Activated CD4-positive, alpha-beta T cell treated with anti-CD3 and anti-CD28 coated beads, Interleukin-2, Interleukin-4, amounts not matched to agents 100 ng/mL and 50 ng/mL, durations not matched to agents 16 hours and 8 hours (primary cell): ENCODE measurements at regions not wholly inside any gene's neighbourhood (a gene's known extent, or its start where the extent isn't known, plus 50 kb on each side); places are given as distances from the start of the nearest gene placed in this dataset.
"Not testable (repeated sequence)": the region's sequence is repeated elsewhere in the genome, so short reads cannot be mapped to it uniquely, and the experiment has no call there.

Experiments
- DNase-seq: peaks from one replicate; pipeline ENCODE4 v3.0.0-alpha.2; 2020; ENCODE audit warnings: low spot score

GRCh38 chr1:104946558-104947210, 1197.0 kb downstream of the AMY1C start:
- DNase-seq: no peak

- DNase-seq: no peak
Observed at GRCh38 chr1:104953555-104953954, 1203.9 kb downstream of the AMY1C start.

GRCh38 chr1:104973516-104973915, 1223.8 kb downstream of the AMY1C start:
- DNase-seq: no peak

- no peak for DNase-seq
Observed at GRCh38 chr1:104979651-104980050, 1230.0 kb downstream of the AMY1C start.

GRCh38 chr1:104987210-104987609, 1237.5 kb downstream of the AMY1C start:
- no peak for DNase-seq

GRCh38 chr1:104989012-104989411, 1239.3 kb downstream of the AMY1C start:
- no peak for DNase-seq

- no peak for DNase-seq
Observed at GRCh38 chr1:104991702-104992101, 1242.0 kb downstream of the AMY1C start.

GRCh38 chr1:105000793-105001192, 1251.1 kb downstream of the AMY1C start:
- DNase-seq: no peak

- no peak for DNase-seq
Observed at GRCh38 chr1:105004515-105004914, 1254.8 kb downstream of the AMY1C start.

GRCh38 chr1:105005594-105006195, 1256.0 kb downstream of the AMY1C start:
- no peak for DNase-seq

- DNase-seq: no peak
Observed at GRCh38 chr1:105017587-105017986, 1267.9 kb downstream of the AMY1C start.

- no peak for DNase-seq
Observed at GRCh38 chr1:105023719-105024118, 1274.0 kb downstream of the AMY1C start.

- no peak for DNase-seq
Observed at GRCh38 chr1:105027838-105028471, 1278.3 kb downstream of the AMY1C start.

- DNase-seq: no peak
Observed at GRCh38 chr1:105072446-105072845, 1322.7 kb downstream of the AMY1C start.

GRCh38 chr1:105072850-105073249, 1323.2 kb downstream of the AMY1C start:
- DNase-seq: no peak

- DNase-seq: no peak
Observed at GRCh38 chr1:105073660-105074059, 1324.0 kb downstream of the AMY1C start.

GRCh38 chr1:105083611-105084010, 1333.9 kb downstream of the AMY1C start:
- no peak for DNase-seq

GRCh38 chr1:105087506-105087905, 1337.8 kb downstream of the AMY1C start:
- no peak for DNase-seq

GRCh38 chr1:105088166-105088565, 1338.5 kb downstream of the AMY1C start:
- no peak for DNase-seq

GRCh38 chr1:105093893-105094292, 1344.2 kb downstream of the AMY1C start:
- DNase-seq: not testable (repeated sequence)

GRCh38 chr1:105100102-105100501, 1350.4 kb downstream of the AMY1C start:
- DNase-seq: no peak

- no peak for DNase-seq
Observed at GRCh38 chr1:105101261-105101660, 1351.6 kb downstream of the AMY1C start.

GRCh38 chr1:105102371-105102770, 1352.7 kb downstream of the AMY1C start:
- no peak for DNase-seq

- no peak for DNase-seq
Observed at GRCh38 chr1:105122041-105122440, 1372.3 kb downstream of the AMY1C start.
